HG03442 (cell line): ENCODE measurements at regions not wholly inside any gene's neighbourhood (a gene's known extent, or its start where the extent isn't known, plus 50 kb on each side); places are given as distances from the start of the nearest gene placed in this dataset.
"Not testable (repeated sequence)": the region's sequence is repeated elsewhere in the genome, so short reads cannot be mapped to it uniquely, and the experiment has no call there.

Experiments
- ATAC-seq: cut with Tn5 transposase; IDR thresholded peaks from one replicate; pipeline ENCODE4 v1.9.1; 2021; ENCODE audit warnings: mild to moderate bottlenecking, moderate library complexity; ENCODE audit not compliant: unreplicated experiment

DNA sequence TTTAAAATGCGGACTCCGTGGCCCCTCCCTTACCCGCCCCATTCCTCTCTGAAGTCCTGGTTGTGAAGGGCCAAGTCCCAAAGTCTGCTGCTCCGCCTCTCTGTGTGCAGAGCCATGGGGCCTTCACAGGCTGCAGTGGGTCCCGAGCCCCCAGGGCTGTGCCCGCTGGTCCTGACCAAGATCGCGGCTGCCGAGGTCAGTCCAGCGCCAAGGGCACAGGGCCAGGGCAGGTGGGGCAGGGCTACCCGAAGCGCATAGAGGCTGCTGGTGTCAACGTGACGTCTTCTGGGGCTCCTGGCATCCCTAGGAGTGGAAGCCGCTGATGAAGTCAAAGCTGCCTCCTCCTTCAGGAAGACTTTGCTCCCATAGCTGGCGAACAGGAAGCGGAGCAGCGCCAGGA is 858.8 kb downstream of the TUBA3C start:
- ATAC-seq: not testable (repeated sequence)

DNA sequence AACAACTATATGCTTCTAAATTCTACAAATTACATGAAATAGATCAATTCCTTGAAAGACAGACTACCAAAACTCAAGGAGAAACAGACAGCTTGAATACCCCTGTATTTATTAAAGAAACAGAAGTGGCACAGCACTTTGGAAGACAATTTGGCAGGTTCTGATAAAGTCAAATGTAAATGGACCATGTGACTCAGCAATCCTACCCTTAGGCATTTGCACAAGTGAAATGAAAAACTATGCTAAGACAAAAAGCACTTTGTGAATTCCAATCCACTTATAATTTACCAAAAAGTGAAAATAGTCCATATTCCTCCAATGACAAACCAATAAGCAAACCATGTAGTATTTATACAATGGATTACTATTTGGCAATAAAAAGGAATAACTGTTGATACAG is 862.0 kb downstream of the TUBA3C start:
- ATAC-seq: not testable (repeated sequence)

DNA sequence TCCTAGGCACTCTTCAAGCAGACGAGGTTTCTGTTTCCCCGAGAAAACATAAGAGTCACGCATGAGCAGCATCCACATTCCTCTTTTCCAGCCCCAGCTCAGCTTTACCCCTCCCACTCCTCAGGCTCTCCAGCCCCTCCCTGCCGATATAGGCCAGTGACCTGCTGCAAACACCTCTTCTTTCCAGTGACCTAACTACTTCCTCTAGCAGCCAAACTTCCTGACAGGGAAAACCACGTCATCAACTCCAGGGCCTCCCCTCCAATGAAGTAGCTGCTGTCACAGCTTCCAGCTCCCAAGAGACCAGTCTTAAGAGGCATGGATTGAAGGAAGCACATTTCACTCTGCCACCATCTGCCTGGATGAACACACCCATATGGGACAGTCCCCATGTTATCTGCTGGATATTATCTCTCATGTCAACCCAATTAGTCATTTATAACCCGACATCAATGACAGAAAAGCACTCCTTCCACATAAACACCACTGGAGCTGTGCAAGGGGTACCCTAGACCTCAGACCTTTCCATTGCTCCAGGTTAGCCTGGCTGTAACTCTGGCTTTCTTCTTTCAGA is 878.3 kb downstream of the TUBA3C start:
- not testable (repeated sequence) for ATAC-seq

DNA sequence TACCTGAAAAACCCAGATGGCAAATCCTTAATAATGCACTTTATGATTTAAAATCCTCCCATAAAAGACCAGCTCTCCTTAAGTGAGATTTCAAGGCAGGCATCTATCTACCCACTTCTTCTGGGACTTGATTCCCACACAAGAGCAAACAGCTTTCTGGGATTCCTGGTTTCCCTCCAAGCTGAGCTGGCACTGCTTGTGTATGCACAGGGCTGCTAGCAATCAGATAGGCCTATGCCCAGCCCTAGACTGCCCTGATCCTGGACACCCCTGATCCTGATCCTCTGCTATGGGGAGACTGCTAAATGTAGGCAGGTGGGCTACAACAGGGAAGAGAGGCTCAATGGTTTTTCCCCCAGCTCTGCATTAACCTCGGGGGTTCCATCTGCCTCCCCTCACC is 880.7 kb downstream of the TUBA3C start:
- not testable (repeated sequence) for ATAC-seq

DNA sequence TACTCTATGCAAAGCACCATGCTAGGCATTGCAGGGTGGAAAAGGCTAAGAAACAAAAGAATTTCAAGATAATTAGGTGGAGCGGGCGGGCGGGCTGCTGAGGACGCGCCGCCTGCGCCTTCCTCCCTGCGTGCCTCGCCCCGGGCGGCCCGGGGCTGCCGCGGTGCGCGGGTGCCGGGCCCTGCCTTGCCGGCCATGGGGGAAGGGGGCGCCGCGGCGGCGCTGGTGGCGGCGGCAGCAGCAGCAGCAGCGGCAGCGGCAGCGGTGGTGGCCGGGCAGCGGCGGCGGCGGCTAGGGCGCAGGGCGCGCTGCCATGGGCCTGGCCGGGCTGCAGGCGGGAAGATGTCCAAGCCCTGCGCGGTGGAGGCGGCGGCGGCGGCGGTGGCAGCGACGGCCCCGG is 884.3 kb downstream of the TUBA3C start:
- ATAC-seq: not testable (repeated sequence)

DNA sequence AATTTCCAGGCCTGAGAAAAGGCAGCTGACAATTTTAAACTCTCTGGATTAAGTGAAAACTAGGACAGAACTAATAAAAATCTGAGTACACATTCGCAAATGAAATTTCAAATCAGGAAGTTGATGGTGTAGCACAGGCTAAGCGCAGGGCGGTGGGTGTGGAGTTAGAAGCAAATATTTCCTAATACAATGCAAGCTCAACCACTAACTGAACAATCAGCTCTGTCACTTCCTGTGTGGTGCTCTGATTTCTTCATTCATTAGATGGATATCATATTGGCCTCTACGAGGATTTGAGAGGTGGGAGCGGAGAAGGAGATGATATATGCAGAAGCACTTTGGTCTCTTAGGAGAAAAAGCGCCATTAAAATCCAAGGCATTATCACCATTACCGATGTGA is 885.0 kb downstream of the TUBA3C start:
- not testable (repeated sequence) for ATAC-seq

DNA sequence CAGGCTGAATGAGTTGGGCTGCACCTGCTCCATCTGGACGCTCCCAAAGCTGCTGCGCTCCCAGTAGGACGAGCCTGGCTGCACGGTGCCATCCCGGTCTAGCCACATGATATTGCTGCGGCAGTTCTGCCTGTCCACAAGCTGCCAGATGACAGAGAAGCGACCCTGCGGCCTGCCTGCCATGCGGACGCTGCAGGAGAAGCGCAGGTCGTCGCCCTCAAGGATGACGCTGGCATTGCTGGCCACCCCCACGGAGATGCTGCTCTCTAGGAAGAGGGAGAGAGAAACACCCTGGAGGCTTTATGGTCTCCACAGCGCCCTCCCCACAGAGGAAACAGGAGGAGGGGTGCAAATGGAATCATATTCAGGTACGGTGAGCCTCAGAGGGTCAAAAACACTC is 887.3 kb downstream of the TUBA3C start:
- ATAC-seq: not testable (repeated sequence)

DNA sequence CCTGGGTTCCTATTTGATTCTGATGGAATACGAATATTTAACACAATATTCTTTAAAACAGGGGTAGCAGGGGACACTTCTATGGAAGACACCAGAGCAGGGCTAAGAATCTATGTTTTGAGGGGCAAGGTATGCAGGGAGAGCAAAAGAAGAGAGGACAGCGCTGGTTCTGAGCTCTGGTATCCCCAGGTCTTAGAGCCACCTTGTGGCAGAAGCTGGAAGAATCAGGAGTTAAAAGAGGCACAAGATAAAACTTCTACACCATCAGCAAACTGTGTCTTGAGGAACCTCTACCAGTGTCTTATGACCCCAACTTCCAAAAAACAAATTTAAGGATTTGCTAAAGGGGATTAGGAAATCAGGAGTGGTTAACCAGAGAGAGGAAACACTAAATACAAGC is 894.8 kb downstream of the TUBA3C start:
- ATAC-seq: peak; percentile 45

DNA sequence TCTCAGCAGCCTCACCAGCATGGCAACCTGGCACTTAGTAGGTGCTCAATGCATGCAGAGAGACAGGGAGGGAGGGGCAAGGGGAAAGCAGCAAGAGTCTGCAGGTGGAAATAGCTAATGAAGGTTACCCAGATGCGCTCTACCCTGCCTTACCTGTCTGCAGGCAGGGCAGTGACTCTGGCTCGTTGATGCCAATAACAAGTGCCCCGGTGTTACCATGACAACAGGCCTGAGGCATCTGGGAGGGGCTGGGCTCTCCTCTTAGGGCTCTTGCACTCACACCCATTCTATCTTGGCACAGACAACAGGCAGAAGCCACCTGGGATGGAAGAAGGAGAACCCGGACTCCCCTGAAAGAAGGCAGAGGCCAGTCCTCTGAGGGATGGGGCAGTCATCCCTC is 896.0 kb downstream of the TUBA3C start:
- ATAC-seq: not testable (repeated sequence)

DNA sequence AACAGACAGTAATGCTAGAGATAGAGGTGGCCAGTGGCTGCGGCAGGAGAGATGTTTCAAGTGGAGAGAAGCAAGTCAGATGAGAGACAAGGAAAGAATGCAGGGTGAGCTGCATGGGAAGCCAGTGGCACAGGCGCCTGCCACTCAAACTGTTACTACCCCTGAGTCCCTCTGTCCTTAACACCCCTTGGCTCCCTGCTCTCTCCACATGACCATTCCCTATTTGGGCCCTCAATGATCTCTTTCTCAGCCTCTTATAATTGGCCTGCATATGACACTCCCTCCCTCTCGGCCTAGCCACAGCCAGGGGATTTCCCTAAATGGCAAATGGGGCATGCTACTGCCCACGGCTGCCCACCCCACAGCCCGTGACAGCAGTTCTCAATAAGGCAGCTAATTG is 897.6 kb downstream of the TUBA3C start:
- ATAC-seq: not testable (repeated sequence)

DNA sequence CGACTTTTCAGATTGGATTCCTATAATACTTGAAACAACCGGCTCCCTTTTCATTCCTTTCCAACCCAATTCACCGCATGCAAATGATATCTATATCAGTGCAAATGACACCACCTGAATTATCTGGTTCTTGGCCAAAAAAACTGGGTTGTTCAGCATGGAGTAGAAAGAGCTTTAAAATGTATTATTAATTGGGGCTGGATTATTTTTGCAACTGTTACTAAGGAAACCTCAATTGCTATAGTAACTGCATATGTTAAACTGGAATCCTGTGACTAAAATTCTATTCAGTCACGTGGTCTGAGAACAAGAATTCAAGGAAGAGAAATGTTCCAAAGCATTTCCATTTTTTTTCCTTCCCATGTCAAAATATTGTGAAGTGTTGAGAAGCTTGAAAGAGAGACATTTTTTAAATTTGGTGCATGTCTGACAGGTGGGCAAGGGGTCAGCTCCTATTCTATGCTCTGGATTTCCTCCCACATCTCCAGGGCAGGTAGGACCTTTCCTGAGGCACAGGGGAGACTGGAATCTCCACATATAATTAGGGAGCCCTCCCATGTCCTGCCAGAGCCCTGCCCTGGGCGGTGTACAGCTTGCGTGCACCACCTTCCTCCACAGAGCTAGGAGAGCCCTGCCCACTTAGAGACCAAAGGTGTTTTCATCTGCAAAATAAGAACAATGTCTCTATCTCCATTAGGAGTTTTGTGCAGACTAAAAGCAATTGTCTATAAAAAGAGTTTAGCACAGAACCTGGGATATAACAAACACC is 899.6 kb downstream of the TUBA3C start:
- not testable (repeated sequence) for ATAC-seq

DNA sequence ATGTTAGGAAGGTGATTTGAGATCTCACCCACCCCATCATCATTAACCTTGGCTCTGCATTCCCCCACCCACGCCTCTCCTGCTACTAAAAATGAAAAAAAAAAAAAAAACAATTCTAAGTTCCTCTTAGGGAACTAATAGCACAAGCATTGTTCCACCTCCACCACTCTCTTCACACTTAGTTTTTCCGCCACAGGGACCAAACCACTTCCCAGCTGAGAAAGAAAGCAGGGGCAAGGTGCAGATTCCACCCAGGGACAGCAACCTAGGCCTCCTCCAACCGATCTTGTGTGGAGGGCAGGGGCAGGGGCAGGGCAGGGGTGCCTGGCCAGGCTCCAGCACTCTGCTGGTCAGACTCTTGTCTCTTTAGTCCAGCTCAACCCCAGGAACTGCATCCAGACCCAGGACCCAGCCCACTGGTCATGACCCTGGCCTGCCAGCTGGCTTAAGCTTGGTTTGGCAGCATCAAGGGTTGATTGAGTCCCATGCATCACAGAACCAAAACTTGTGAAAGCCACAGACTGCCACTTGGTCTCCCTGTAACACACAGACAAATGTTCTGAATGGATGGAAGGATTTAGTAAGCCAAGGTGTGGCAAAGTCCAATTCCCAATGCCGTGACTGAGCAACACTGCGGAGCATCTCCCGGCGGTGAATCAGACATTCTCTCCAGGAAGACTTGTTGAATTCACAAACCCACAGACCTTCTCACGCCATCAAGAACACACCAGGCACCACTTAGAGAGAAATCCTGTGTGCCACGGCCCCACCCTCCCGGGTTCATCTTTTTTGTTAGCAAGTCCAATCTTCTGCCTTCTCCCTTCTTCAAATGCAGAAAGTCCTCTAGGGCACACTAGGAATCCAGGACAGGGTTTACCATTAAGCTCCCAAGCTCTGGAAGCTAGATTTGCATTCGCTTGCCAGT is 900.5 kb downstream of the TUBA3C start:
- ATAC-seq: not testable (repeated sequence)

DNA sequence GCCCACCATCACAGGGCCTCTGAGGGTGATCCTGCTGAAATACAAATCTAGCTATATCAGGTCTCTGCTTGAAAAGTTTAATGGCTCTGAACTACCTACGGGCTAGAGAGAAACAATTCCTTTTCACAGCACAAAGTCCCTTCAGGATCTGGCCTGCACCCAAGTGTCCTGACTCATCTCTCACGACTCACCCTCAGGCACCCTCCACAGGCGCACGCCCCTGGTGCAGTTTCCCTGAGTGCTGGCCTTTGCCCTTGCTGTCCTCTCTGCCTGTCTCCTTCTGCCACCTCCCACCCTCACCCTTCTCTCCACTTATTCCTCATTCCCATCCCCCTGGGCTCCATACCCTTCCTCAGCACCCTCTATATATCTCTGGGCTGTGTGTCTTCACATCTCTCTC is 901.7 kb downstream of the TUBA3C start:
- not testable (repeated sequence) for ATAC-seq

DNA sequence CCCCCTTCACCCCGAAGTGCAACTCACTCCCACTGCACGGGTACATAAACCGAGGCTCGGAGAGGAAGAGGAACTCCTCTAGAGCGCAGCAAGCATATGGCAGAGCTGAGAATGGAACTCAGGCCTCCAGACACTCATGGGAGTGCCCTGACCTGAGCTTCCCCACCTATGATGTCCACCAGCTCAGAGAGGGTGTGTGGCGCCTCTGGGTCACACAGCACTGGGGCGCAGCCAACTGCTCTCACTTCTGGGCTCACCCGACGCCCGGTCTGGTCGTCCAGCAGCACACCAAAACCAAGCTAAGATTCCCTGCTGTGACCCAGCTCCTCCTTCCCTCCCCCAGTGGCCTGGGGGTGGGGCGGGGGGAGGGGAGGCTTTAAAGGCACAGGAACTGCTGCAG is 904.3 kb downstream of the TUBA3C start:
- not testable (repeated sequence) for ATAC-seq

DNA sequence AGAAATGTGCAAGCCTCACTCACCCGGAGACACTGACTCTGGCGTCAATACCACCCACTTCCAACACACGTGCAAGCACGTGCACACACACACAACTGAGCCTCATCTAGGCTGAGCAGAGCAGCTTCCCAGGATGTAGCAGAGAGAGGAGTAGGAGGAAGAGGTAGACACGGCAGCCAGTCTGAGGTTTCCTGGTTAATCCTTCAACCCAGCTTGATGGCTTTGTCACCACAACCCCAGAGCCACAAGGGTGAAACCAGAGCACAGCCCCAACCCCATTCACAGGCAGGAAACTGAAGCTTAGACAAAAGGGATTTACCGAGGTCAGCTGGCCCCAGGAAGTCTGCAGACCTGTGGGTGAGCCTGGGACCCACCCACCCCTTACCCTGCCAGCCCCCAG is 905.3 kb downstream of the TUBA3C start:
- not testable (repeated sequence) for ATAC-seq

DNA sequence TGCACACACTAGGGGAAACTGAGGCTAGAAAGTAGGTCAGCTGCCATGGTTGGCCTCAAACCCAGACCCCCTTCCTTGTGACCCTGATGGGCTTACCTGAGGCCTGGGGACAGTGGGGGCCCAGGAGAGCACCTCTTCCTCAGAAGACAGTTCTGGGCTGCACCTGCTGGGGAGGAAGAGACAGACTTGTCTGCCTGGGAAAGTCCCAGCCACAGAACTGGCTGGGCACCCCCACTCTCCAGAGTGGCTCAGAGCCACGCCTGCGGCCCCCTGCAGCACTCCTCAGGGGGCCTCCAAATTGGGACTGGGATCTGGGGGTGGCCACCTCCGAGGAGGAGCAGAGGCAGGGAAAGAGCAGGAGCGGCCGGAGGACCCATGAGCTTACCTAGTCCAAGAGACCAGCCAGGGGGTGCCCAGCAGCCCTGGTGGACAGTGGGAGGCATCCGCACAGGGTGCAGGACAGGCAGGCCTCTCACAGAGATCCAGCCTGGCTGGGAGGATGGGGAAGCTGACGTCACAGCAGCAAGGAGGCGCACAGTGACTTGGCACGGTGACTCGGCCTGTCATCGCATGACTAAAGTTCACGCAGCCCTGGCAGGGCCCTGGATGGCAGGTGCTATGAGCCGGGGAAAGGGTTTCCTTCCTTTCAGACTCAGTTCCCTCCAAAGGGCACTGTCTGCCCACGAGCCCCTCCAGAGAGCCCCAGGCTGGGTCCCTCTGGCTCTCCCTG is 907.7 kb downstream of the TUBA3C start:
- ATAC-seq: not testable (repeated sequence)

DNA sequence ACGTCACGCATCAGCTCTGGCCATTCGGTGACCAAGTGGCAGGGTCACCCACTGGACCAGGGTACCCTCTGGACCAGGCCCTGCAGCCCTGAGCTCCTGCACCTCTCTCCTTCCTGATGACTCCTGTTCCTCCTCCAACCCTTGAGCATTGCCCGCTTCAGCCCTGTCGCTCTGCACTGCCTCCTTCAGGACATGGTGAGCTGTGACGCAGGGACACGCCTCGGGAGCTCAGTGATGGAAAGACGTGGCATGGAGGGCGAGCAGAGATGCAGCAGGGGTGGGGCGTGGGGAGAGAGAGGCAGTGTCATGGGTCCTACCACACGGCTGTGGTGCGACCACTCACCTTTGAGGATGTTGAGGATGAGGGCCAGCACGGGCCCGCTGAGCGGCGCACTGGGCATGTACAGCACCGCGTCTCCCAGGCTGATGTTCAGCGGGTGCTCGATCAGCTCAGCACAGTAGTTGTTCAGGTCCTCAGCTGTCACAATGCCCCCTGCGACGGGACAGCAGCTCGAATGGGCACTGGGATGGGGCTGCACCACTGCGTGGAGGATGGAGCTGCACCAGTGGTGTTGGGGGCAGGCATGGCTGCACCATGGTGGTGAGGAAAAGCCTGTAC is 922.7 kb downstream of the TUBA3C start:
- not testable (repeated sequence) for ATAC-seq

DNA sequence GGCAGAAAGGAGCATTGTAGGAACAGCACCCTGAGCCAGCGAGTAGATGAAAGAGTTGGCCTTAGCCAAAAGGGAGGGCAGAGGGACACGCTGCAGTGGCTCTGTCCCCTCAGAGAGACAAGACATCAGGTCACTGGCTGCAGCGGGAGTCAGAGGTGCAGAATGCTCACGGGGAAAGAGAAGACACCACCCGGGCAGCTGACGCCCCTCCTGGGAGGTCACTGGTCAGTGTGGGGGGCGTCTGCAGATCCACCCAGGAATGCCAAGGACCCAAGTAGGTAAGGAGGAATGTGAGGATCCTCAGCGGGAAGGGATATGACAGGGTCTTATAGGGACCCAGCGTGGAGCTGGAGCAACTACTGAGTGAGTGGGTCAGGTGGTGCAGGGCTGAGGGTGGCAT is 923.9 kb downstream of the TUBA3C start:
- not testable (repeated sequence) for ATAC-seq

DNA sequence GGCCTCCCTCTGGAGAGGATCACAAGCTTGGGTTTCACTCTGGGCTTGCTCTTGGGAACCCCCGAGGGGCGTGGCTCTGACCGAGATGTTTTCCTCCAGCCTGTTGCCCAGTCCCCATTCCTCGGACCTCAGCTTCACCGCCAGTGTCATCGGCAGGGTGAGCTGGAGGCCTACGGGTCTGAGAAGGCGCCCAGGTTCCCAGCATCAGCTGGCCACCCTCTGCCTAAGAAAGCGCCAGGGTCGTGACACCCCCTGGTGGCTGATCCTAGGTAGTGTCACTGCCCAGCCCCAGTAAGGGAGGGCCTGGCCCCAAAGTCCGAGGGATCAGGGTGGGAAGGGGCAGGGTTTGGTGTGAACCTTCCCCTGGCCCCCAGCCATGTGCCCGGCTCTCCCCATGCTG is 928.8 kb downstream of the TUBA3C start:
- not testable (repeated sequence) for ATAC-seq

DNA sequence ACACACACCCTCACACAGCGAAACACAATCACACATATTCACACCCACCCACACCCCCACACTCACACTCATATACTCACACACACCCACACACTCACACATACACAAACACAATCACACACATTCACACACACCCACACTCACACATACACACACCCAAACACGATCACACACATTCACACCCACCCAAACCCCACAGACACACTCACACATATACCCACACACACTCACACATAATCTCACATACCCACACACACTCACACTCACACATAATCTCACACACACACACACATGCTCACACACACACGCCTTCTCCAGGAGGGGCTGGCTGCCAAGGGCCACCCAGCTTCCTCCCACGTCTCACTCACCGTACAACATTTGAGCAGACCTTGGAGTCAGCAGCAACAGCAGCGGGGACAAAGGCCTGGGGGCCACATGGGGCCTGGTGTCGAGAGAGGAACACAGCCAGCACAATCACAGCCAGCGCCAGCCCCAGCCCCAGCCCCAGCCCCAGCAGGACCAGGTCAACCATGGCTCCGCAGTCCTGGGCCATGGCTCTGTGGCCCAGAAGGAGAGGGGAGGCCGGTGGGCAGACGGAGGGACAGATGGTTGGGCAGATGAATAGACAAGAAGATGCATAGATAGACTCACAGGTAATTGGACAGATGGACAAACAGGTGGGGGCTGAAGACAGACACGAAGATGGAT is 932.9 kb downstream of the TUBA3C start:
- not testable (repeated sequence) for ATAC-seq
